ACC112 (cell line): ENCODE measurements at regions not wholly inside any gene's neighbourhood (a gene's known extent, or its start where the extent isn't known, plus 50 kb on each side); places are given as distances from the start of the nearest gene placed in this dataset.

ENCODE experiments used
- H2AFZ ChIP-seq: fragments of 200-600 bp; sonication (generic); one replicate; pipeline ENCODE4 v1.6.0; 2017; ENCODE audit warnings: antibody characterized with exemption, low read length; ENCODE audit not compliant: unreplicated experiment
- H3K27ac ChIP-seq: fragments of 200-600 bp; sonication (generic); 2 replicates; pipeline ENCODE4 v1.5.1; 2014; ENCODE audit warnings: low read depth, mild to moderate bottlenecking, antibody characterized with exemption, low read length, moderate library complexity
- H3K27me3 ChIP-seq: fragments of 200-600 bp; sonication (generic); 2 replicates; pipeline ENCODE4 v1.6.1; 2014; ENCODE audit warnings: mild to moderate bottlenecking, antibody characterized with exemption, low read length, moderate library complexity, mixed read lengths; ENCODE audit not compliant: insufficient read depth
- H3K36me3 ChIP-seq: fragments of 200-600 bp; sonication (generic); 2 replicates; pipeline ENCODE4 v1.6.1; 2016; ENCODE audit warnings: mild to moderate bottlenecking, antibody characterized with exemption, low read length, moderate library complexity, mixed read lengths; ENCODE audit not compliant: insufficient read depth
- H3K4me1 ChIP-seq: fragments of 200-600 bp; sonication (generic); one replicate; pipeline ENCODE4 v1.6.1; 2016; ENCODE audit warnings: low read length, mixed read lengths; ENCODE audit not compliant: insufficient read depth, unreplicated experiment, control insufficient read depth
- H3K4me3 ChIP-seq: fragments of 200-600 bp; sonication (generic); 2 replicates; pipeline ENCODE4 v1.5.1; 2014; ENCODE audit warnings: mild to moderate bottlenecking, low read depth, low read length
- H3K79me2 ChIP-seq: fragments of 200-600 bp; sonication (generic); one replicate; pipeline ENCODE4 v1.6.0; 2016; ENCODE audit warnings: low read length; ENCODE audit not compliant: control insufficient read depth, unreplicated experiment, insufficient read depth

GRCh38 chr11:133711545-133711944 lies 133.8 kb downstream of the SPATA19 start:
- Histone ChIP-seq H3K27ac (no peak overlapping the region), H3K4me1 (no peaks in the 10 kb centered on the region), H2AFZ (no peak overlapping the region), H3K79me2 (no peaks in the 10 kb centered on the region), H3K27me3 (no peaks in the 10 kb centered on the region), H3K4me3 (no peak overlapping the region), H3K36me3 (no peaks in the 10 kb centered on the region)

- H2AFZ ChIP-seq, result no peak overlapping the region
- H3K79me2 ChIP-seq, result no peaks in the 10 kb centered on the region
- no peaks in the 10 kb centered on the region for H3K4me1 ChIP-seq
- H3K27ac ChIP-seq, result no peak overlapping the region
- no peaks in the 10 kb centered on the region for H3K27me3 ChIP-seq
- H3K36me3 ChIP-seq, result no peaks in the 10 kb centered on the region
- no peak overlapping the region for H3K4me3 ChIP-seq
Measured at GRCh38 chr11:133710681-133711240, 134.6 kb downstream of the SPATA19 start.

- H3K27me3 ChIP-seq, result no peaks in the 10 kb centered on the region
- H3K36me3 ChIP-seq, result no peaks in the 10 kb centered on the region
- no peak overlapping the region for H3K4me3 ChIP-seq
- H2AFZ ChIP-seq, result no peak overlapping the region
- H3K4me1 ChIP-seq, result no peaks in the 10 kb centered on the region
- no peak overlapping the region for H3K27ac ChIP-seq
- H3K79me2 ChIP-seq, result no peaks in the 10 kb centered on the region
Measured at GRCh38 chr11:133710241-133710640, 135.1 kb downstream of the SPATA19 start.

GRCh38 chr11:133708547-133709051 lies 136.7 kb downstream of the SPATA19 start:
- Histone ChIP-seq H3K27ac (no peak overlapping the region), H3K4me1 (no peaks in the 10 kb centered on the region), H3K27me3 (no peaks in the 10 kb centered on the region), H2AFZ (no peak overlapping the region), H3K36me3 (no peaks in the 10 kb centered on the region), H3K4me3 (no peak overlapping the region), H3K79me2 (no peaks in the 10 kb centered on the region)

- H3K36me3 ChIP-seq, result no peaks in the 10 kb centered on the region
- no peak overlapping the region for H3K4me3 ChIP-seq
- H2AFZ ChIP-seq, result no peak overlapping the region
- no peaks in the 10 kb centered on the region for H3K4me1 ChIP-seq
- H3K27ac ChIP-seq, result no peak overlapping the region
- H3K27me3 ChIP-seq, result no peaks in the 10 kb centered on the region
- H3K79me2 ChIP-seq, result no peaks in the 10 kb centered on the region
Measured at GRCh38 chr11:133706925-133707794, 138.2 kb downstream of the SPATA19 start.

- H3K4me3 ChIP-seq, result no peak overlapping the region
- H3K27me3 ChIP-seq, result no peaks in the 10 kb centered on the region
- H3K4me1 ChIP-seq, result no peaks in the 10 kb centered on the region
- no peaks in the 10 kb centered on the region for H3K79me2 ChIP-seq
- no peaks in the 10 kb centered on the region for H3K36me3 ChIP-seq
- H2AFZ ChIP-seq, result no peak overlapping the region
- no peak overlapping the region for H3K27ac ChIP-seq
Measured at GRCh38 chr11:133705873-133706272, 139.4 kb downstream of the SPATA19 start.

GRCh38 chr11:133705074-133705648 lies 140.2 kb downstream of the SPATA19 start:
- Histone ChIP-seq H3K4me3 (no peak overlapping the region), H3K36me3 (no peaks in the 10 kb centered on the region), H3K79me2 (no peaks in the 10 kb centered on the region), H3K4me1 (no peaks in the 10 kb centered on the region), H3K27me3 (no peaks in the 10 kb centered on the region), H3K27ac (no peak overlapping the region), H2AFZ (no peak overlapping the region)

GRCh38 chr11:133699071-133699470 lies 146.2 kb downstream of the SPATA19 start:
- Histone ChIP-seq H3K27me3 (no peaks in the 10 kb centered on the region), H3K27ac (no peak overlapping the region), H3K36me3 (no peaks in the 10 kb centered on the region), H3K4me1 (no peaks in the 10 kb centered on the region), H3K79me2 (no peaks in the 10 kb centered on the region), H3K4me3 (no peak overlapping the region), H2AFZ (no peak overlapping the region)

GRCh38 chr11:133698654-133699053 lies 146.7 kb downstream of the SPATA19 start:
- Histone ChIP-seq H3K27me3 (no peaks in the 10 kb centered on the region), H3K27ac (no peak overlapping the region), H3K36me3 (no peaks in the 10 kb centered on the region), H3K4me3 (no peak overlapping the region), H3K79me2 (no peaks in the 10 kb centered on the region), H2AFZ (no peak overlapping the region), H3K4me1 (no peaks in the 10 kb centered on the region)

GRCh38 chr11:133697603-133698180 lies 147.6 kb downstream of the SPATA19 start:
- no peak overlapping the region for H3K4me3 ChIP-seq
- no peaks in the 10 kb centered on the region for H3K79me2 ChIP-seq
- H3K36me3 ChIP-seq, result no peaks in the 10 kb centered on the region
- H3K4me1 ChIP-seq, result no peaks in the 10 kb centered on the region
- H2AFZ ChIP-seq, result no peak overlapping the region
- no peaks in the 10 kb centered on the region for H3K27me3 ChIP-seq
- no peak overlapping the region for H3K27ac ChIP-seq
